GM12878 (cell line): ENCODE measurements at regions not wholly inside any gene's neighbourhood (a gene's known extent, or its start where the extent isn't known, plus 50 kb on each side); places are given as distances from the start of the nearest gene placed in this dataset.

Source experiments
- CHD2 ChIP-seq: IDR thresholded peaks from 2 replicates; pipeline ENCODE4 v1.6.1; 2011; ENCODE audit warnings: low read depth, low read length, improper control_type of control experiment, borderline replicate concordance
- EGR1 ChIP-seq, 2 experiments: IDR thresholded peaks; 1 replicate in 1 of 2; 2 replicates in 1 of 2; pipeline ENCODE4 v1.6.1; 2011 to 2012; ENCODE audit warnings: low read depth in 2 of 2, low read length in 2 of 2, borderline replicate concordance in 1 of 2, mild to moderate bottlenecking in 1 of 2, moderate library complexity in 1 of 2
- PML ChIP-seq: IDR thresholded peaks from 2 replicates; pipeline ENCODE4 v1.6.1; 2012; ENCODE audit warnings: low read length, inconsistent platforms
- POLR2AphosphoS5 ChIP-seq: IDR thresholded peaks from 2 replicates; pipeline ENCODE4 v1.6.1; 2011; ENCODE audit warnings: mild to moderate bottlenecking, low read length, inconsistent platforms
- SIN3A ChIP-seq: IDR thresholded peaks from 2 replicates; pipeline ENCODE4 v1.6.1; 2012; ENCODE audit warnings: low read depth, low read length, improper control_type of control experiment

GRCh38 chr20:24337069-24337468 lies 132.4 kb upstream of the SYNDIG1 start:
- TF ChIP-seq CHD2 (no peak), SIN3A (no peak), POLR2AphosphoS5 (no peak), EGR1 (IDR thresholded peaks at IDR 0.05; ENCODE audit: borderline replicate concordance in 1 of 2, low read depth in 2 of 2, low read length in 2 of 2) (no peak), PML (no peak)
